Glomerular visceral epithelial cell (primary cell): ENCODE measurements at regions not wholly inside any gene's neighbourhood (a gene's known extent, or its start where the extent isn't known, plus 50 kb on each side); places are given as distances from the start of the nearest gene placed in this dataset.
"Not testable (repeated sequence)": the region's sequence is repeated elsewhere in the genome, so short reads cannot be mapped to it uniquely, and the experiment has no call there.

Experiments
- DNase-seq: peaks from one replicate; pipeline ENCODE4 v3.0.0-alpha.2; 2016; ENCODE audit errors: extremely low spot score

DNA sequence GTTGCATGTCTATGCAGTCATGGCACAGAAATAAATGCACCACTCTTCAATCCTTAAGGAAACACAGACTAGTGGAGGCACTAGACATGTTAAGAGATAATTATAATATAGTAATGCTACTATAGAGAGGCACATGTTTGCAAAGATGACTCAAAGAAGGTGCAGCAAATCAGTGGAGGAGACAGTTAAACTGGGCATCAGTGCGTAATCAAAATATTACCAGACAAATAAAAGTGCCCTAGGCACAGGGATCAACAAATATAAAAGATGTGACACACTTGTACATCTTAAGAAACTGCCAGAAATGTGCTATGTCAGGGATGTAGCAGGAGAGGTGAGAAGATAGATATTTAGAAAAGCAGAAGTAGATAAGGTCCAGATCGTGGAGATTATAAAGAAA lies 642.1 kb downstream of the SLCO4C1 start:
- no peak for DNase-seq

DNA sequence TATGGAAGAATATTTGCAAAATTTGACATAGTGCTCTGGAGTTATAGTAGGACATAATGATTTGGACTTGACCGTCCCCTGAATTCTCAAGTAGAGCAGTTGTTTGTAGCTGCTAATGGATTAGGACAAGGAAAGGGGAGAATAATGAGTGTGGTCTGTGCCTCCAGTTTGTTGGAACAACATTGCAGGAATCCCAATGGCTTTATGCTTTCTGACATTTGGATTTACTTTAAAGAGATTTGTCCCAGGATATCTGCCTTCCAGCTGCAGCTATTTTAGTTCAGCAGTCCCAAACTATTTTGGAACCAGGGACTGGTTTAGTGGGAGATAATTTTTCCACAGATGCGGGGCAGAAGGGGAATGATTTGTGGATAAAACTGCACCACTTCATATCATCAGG lies 648.2 kb downstream of the SLCO4C1 start:
- DNase-seq, result no peak

DNA sequence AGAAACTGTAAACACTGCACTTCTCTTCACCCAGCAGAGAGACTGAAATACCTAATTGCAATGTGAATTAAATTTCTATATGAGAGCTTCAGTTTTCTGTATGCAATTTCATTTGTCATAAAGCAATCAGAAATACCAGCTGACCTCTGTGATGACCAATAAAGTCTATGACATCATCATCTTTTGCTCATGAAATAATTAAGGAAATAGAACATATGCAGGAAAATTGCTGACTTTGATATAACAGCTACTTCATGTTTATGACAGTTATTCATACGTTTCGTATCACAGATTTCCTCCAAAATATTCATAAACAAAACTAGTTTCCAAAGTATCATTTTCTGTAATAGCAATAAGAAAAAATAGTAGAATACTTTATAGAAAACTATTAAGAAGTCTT lies 652.3 kb downstream of the SLCO4C1 start:
- DNase-seq, result no peak

DNA sequence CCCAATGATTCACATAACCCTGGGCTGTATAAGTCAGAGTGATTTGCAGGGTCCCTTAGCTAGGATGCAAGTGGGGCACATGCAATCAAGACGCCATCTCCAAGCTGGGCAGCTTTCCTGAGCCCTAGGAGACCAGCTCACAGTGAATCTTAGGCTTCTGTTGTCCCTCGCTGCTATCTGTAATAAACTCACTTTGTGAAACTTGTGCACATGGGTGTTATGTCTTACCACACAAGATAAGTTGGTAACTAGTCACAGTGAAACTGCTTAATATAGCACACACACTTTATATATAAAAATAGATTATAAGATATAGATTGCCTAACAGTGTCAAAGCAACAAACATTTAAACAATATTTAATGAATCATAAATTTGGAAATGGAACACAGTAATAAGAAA lies 658.5 kb downstream of the SLCO4C1 start:
- DNase-seq, result no peak

DNA sequence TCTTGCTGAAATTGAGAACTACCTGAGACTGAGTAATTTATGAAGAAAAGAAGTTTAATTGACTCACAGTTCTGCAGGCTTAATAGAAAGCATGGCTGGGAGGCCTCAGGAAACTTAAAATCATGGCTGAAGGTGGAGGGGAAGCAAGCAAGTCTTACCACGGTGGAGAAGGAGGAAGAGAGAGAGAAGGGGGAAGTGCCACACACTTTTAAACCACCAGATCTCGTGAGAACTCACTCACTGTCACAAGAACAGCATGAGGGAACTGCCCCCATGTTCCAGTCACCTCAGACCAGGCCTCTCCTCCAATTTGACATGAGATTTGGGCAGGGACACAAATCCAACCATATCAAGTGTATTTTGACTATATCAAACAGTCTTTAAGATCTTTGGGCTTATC lies 668.3 kb downstream of the SLCO4C1 start:
- DNase-seq, result not testable (repeated sequence)

DNA sequence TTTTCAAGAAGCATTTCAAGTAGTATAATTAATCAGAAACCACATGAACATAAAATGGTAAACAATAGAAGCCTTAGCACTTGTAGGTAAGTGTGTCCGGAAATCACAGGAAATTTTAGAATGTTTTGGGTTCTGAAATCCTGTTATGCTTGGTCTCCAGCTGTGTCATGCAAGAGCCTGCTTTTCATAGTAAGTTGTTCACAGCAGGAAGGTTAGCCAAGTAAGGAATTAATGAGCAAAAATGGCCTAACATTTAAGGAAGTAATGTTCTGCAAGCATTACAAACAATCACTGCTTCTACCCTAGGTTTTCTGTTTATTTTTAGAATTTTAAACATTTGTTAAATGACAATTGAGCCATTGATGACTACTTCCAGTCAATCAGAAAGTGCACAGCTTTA lies 669.5 kb downstream of the SLCO4C1 start:
- no peak for DNase-seq

DNA sequence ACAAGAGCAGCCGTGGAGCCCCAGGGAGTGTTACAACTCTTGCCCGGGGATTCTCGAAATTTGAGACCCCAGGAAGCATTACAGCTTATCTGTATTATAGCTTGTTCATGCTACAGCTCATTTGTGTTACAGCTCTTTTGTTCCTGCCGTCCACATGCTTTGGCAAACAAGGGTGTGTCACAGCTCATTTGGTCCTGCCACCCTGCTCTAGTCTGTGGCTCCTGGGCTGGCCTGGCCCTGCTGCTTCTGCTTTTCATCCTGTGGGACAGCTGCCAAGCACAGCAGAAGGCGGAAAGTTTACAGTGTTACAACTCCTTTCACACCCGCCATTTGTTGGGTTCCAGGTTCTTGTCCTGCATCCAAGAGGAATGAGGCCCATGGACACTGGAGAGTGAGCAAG lies 685.0 kb downstream of the SLCO4C1 start:
- no peak for DNase-seq

DNA sequence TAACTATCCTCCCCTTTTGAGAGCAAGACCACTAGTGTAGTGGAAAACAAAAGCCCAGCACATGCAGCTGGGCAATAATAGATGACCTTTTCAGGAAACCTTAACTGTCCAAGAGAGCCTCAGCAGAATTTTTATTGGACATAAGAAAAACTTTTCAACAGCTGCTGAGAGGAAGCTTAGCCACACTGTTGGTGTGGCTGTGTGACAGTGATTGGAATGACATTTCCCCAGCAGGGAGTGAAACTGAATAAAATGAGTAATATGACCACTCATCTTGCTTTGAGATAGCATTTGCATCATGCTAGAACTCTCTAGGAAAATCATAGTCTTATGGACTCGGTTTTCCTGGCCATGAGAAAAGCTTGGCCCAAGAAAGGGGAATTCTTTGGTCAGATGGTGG lies 687.8 kb downstream of the SLCO4C1 start:
- no peak for DNase-seq

DNA sequence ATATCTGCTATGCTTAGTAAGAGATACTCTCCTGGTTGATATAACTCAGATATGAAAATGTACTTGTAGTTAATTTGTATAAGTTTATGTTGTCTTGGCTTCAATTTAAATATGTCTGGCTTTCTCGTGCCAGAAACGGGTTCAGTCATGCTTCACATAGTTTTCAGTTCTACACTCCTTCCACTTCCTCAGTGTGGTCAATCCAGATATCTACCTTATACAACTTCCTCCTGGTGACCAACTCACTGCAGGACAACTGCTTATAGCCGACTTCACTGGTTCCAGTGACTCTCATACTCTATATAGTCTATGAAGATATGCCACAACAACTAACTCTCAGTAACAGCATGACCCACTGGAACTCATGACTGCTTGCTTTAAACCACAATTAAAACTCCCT lies 690.4 kb downstream of the SLCO4C1 start:
- DNase-seq, result no peak

DNA sequence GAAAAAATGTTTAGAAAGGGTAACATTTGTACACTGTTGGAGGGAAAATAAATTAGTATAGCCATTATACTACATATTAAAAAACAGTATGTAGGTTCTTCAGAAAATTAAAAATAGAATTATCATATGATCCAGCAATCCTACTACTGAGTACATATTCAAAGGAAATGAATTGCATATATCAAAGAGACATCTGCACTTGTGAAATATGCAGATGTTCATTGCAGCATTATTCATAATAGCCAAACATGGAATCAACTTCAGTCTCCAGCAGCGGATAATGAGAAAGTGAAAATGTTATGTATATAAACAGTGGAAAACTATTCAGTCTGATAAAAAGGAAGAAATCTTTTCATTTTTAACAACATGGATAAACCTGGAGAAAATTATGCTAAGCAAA lies 695.5 kb downstream of the SLCO4C1 start:
- DNase-seq, result no peak

DNA sequence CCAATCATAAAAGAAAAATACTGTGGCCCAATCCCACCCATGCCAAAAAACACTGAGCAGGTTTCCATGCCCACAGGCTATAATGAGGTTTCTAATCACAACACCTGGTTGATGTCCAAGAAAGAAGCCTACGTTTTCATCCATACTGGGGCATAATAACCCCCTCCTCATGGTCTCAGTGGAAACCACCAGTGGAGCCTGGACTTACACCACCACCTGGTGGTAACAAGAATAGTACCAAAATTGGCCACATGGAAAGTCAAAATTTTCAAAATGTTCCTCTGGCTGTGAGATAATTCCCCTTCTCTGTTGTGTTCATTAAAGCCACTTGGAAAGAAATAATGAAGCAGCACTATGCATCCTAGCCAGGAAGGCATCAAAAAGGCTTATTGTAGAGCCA lies 687.3 kb upstream of the ST8SIA4 start:
- peak; percentile 8 for DNase-seq

DNA sequence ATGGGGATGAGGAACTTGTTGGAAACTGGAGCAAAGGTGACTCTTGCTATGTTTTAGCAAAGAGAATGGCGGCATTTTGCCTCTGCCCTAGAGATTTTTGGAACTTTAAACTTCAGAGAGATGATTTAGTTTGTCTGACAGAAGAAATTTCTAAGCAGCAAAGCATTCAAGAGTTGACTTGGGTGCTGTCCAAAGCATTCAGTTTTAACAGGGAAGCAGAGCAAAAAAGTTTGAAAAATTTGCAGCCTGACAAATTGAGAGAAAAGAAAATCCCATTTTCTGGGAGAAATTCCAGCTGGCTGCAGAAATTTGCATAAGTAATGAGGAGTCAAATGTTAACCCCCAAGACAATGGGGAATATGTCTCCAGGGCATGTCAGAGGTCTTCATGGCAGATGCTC lies 682.3 kb upstream of the ST8SIA4 start:
- no peak for DNase-seq

DNA sequence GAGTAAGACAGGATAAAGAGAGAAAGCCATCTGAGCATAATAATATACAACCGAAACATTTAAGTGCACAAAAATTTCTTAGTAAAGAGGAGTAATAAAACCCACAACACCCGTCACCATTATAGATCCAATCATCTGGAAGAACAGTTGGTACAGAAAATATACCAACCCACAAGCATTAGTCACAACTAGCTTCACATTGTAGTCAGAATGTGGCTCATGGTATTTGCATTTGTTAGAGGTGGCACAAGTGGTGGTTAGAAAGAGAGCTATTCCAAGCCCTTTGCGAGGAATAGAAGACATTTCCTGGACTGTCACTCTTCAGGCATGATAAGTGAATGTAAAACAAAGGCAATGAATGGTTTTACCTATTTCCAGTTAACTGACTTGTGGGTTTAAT lies 677.5 kb upstream of the ST8SIA4 start:
- DNase-seq, result peak; percentile 67

DNA sequence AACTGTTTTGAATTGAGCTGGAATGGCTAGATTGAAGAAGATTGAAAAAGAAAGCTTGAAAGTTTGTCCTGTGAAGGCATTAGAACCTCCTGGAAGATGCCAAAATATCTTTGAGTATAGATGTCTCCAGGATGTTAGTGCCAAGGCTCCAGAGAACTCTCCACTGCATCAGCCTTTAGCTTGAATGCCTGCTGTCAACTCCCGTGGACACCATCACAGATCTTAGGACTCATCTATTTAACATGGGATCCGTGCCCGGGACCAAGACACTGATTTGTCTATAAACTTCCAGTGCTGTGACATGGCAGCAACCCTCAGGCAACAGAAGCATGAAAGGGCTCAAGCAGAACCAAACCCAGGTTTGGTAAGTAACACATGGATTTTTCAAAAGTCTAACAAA lies 670.9 kb upstream of the ST8SIA4 start:
- DNase-seq, result no peak

DNA sequence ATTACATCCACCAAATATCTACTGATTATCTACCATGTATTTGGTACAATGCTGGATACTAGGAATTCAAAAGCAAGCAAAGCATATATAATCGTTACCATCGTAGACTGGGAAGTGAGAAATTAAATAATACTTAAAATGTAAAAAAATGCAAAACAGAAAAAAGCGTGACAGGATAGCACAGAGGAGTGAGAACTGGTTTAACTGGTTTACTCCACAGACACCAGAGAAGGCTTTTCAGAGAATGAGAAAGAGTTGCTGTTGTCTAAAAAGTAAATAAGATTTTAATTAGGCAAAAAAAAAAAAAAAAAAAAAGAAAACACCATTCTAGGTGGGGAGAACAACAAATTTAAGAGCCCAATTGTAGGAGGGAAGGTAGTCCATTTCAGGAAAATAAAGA lies 657.9 kb upstream of the ST8SIA4 start:
- no peak for DNase-seq

DNA sequence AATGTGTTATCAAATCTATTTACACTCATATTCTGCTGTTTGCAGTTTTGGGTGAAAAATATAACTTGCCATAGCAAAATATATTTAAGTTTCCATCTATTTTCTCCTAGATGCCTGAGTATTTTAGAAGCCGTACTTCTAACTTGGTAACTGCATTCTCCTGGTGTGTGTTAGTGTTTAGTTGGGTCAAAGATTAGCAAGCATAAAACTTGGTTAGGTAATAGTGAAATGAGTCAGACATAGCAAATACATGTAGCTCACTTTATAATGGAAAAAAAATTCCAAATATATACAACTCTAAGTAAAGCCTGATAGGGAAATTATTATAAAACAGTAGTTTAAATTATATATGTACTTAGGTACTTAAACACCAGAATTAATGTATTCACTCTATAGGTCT lies 640.7 kb upstream of the ST8SIA4 start:
- DNase-seq, result no peak

DNA sequence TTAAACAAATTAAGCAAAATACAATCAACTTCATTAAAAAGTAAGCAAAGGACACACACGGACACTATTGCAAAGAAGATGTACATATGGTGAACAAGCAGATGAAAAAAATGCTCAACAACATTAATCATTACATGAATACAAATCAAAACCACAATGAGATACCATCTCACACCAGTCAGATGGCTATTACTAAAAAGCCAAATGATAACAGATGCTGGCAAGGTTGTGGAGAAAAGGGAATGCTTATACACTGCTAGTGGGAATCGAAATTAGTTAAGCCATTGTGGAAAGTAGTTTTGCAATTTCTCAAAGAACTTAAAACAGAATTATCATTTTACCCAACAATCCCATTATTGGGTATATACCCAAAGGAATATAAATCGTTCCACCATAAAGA lies 636.2 kb upstream of the ST8SIA4 start:
- no peak for DNase-seq

DNA sequence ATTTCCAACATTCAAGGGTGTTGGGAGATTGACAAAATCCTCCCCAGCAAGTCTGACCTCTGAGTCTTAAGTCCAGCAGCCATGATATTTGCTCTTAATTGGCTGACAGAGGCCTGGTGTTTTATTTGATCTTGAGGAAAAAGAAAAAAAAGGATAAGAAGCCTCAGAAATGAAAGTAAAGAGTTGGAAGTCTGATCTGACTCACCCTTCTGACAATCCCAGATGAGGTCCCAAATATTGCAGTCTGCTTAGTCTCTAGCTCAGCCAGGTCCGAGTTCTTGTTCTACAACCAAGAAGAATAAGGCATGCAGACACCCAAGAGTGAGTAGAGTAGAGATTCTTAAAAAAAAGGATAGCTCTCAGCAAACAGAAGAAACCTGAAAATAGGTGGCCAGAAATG lies 632.5 kb upstream of the ST8SIA4 start:
- DNase-seq, result no peak

DNA sequence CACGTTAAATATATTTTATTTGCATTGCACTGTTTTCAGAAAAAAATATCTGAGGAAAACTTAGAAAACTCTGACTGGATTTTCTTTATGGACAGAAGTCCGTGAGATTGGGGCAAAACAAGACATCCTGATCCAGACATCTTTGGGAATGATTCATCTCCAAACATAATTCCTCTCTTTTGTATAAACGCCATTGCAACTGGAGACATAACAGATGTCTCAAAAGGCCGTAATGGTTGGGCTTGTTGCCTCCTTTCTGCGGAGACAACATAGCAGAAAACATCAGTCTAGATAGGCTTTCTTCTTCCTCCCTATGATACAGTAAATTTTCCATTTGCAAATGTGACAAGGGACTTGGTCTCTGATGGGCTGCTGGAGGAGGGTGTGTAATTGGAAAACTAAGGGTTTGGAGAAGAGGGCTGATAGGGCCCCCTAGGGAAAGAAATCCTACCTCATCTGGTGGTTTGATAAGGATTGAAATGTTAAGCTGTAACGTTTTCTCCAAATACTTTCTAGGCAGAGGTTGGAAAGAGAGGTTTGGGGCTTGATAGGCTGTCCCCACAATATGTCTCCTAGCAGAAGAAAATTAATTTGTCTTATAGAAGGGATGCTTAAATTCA lies 631.5 kb upstream of the ST8SIA4 start:
- DNase-seq, result no peak

DNA sequence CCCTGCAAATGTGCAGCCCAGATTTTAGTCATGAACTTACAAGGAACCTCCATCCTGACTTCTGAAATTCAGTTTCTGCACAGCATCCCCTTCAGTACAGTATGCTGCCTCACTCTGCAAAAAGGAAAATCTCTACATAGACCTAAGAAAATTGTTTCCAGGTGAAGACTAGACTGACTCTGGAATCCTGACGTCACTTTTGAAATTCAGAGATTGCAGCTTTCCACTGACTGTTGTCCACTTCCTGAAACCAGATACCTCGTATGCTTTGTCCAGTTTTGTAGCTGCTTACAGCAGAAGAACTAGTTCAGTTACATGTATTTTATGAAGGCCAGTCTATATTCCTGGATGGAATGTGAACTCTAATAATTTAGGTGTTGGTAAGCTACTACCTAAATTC lies 629.3 kb upstream of the ST8SIA4 start:
- DNase-seq, result no peak

DNA sequence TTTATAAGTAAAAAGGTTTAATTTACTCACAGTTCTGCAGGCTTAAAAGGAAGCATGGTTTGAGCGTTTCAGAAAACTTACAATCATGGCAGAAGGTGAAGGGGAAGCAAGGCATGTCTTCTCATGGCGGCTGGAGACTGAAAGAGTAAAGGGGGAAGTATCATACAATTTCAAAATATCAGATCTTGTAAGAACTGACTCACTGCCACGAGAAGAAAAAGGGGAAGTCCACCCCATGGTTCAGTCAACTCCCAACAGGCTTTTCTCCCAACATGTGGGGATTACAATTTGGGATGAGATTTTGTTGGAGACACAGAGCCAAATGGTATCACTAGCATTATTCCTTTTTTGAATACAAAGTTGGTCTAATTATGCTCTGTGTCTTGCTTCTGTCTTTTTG lies 627.9 kb upstream of the ST8SIA4 start:
- DNase-seq, result no peak

DNA sequence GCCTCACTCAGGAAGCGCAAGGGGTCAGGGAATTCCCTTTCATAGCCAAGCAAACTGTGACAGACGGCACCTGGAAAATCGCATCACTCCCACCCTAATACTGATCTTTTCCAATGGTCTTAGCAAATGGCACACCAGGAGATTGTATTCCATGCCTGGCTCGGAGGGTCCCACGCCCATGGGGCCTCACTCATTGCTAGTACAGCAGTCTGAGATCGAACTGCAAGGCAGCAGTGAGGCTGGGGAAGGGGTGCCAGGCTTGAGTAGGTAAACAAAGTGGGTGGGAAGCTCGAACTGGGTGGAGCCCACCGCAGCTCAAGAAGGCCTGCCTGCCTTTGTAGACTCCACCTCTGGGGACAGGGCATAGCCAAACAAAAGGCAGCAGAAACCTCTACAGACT lies 626.0 kb upstream of the ST8SIA4 start:
- not testable (repeated sequence) for DNase-seq

DNA sequence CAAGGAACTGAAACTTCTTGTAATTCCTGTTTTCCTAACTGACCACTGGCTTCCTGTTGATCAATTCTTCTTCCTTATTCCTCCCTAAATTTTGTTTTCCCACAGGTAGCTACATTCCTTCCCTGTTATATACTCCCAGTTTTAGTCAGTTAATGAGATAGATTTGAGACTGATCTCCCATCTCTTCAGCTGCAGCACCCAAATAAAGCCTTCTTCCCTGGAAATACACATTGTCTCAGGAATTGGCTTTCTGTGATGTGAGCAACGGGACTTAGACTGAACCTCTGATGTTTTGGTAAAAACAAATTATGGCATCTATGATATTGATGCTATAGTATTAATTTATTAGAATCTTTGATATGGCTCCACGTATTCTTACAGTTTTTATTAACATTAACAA lies 617.3 kb upstream of the ST8SIA4 start:
- no peak for DNase-seq

DNA sequence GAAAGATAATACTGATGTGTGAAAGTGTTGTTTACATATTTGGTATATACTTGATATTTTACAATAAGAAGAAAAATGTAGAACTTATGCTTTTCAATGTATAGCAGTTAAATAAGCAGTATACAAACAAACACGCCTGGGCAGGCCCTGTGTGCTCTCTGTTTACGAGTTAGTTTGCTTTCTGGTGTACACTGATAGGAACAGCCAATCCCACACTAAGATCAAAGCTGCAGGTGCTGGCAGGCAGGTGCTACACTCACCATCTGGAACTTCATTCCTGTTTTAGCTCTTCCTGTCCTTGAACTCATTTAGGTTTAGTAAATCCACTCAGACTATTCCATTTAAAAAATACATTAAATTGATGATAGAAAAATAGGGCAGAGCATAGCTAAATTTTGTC lies 614.7 kb upstream of the ST8SIA4 start:
- DNase-seq, result no peak

DNA sequence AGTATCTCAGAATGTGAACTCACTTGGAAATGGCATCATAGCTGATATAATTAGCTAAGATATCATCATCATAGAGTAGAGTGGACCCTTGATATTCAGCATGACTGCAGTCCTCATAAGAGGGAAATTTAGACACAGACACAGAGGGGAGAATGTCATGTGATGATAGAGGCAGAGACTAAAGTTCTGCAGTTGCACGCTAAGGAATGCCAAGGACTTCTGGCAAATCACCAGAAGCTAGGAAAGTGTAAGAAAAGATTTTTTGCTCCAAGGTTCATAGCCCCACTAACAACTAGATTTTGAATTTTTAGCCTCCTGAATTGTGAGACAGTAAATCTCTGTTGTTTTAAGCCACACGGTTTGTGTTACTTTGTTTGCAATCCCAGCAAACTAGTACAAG lies 612.6 kb upstream of the ST8SIA4 start:
- DNase-seq, result no peak
